ENCODE measurements at regions not wholly inside any gene's neighbourhood (a gene's known extent, or its start where the extent isn't known, plus 50 kb on each side); places are given as distances from the start of the nearest gene placed in this dataset.

- TF ChIP-seq, protein P1, sequence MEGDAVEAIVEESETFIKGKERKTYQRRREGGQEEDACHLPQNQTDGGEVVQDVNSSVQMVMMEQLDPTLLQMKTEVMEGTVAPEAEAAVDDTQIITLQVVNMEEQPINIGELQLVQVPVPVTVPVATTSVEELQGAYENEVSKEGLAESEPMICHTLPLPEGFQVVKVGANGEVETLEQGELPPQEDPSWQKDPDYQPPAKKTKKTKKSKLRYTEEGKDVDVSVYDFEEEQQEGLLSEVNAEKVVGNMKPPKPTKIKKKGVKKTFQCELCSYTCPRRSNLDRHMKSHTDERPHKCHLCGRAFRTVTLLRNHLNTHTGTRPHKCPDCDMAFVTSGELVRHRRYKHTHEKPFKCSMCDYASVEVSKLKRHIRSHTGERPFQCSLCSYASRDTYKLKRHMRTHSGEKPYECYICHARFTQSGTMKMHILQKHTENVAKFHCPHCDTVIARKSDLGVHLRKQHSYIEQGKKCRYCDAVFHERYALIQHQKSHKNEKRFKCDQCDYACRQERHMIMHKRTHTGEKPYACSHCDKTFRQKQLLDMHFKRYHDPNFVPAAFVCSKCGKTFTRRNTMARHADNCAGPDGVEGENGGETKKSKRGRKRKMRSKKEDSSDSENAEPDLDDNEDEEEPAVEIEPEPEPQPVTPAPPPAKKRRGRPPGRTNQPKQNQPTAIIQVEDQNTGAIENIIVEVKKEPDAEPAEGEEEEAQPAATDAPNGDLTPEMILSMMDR (IDR thresholded peaks at IDR 0.05; ENCODE audit: insufficient read depth, low read depth, low read length, missing control alignments) = no peak
- H3K4me3 ChIP-seq (ENCODE audit: low read length) = no peak overlapping the region
- DNase-seq (ENCODE audit: low read depth) = no peak
Measured at GRCh38 chrX:64853424-64853823, 122.8 kb downstream of the ZC4H2 start.

GRCh38 chrX:64850371-64851082, 125.7 kb downstream of the ZC4H2 start:
- no peak for DNase-seq (ENCODE audit: low read depth)
- H3K4me3 ChIP-seq (ENCODE audit: low read length) = no peak overlapping the region
- TF ChIP-seq, protein P1 (IDR thresholded peaks at IDR 0.05; ENCODE audit: insufficient read depth, low read depth, low read length, missing control alignments) = no peak

DNA sequence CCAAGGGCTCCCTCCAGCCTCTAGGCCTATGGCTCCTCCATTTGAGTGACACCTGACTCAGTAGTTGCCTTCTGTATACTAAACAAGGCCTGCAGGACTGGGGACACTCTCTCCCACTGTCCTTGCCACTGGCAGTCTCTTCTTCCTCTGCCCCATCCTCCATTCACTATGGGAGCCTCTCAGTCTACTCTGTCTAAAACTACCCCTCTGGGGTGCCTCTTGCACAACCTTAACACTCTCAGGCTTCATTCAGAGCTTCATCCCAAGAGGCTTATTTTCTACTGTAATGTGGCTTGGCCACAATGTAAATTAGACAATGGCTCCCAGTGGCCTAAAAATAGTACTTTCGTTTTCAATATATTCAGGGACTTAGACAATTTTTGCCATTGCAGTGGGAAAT, 133.0 kb downstream of the ZC4H2 start:
- H3K4me3 ChIP-seq (ENCODE audit: low read length) = no peak overlapping the region
- TF ChIP-seq, protein P1 (IDR thresholded peaks at IDR 0.05; ENCODE audit: insufficient read depth, low read depth, low read length, missing control alignments) = no peak
- DNase-seq (ENCODE audit: low read depth) = no peak

DNA sequence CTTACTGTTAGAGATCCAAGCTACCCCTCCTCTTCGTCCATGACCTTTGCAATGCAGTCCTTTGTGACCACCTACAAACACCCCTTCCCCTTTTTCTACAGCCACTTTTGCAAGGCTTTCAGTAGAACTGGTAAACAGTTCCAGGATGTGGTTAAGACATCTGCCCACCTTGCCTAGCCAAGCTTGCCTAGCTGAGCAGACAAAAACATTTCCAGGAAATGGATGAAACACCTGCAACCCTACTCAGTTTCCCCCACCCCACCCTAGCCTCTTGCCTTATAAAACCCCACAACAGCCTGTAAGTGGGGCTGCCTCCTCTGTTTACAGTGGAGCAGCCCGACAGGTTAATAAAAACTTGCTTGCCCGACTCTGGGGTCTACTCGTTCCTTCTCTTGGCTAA, 133.8 kb downstream of the ZC4H2 start:
- DNase-seq (ENCODE audit: low read depth) = no peak
- H3K4me3 ChIP-seq (ENCODE audit: low read length) = no peak overlapping the region
- TF ChIP-seq, protein P1 (IDR thresholded peaks at IDR 0.05; ENCODE audit: insufficient read depth, low read depth, low read length, missing control alignments) = no peak

DNA sequence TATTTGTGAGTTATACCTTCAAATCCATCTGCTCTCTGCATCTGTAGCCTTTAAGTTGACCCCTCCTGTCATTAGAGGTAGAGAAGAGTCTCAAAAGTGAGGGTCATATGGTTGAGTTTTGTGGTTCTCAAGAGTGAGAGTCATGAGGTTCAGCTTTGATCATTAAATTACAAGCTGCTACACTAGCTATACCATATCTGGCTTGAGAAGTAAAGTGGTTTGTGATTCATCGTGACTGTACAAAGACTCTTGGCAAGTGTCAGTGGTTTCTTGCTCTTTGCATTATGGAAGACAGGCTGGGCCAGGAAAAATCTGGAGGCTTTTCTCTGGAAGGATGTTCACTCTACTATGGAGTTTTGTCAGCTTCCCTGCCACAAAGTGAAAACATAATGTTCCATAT, 170.6 kb downstream of the ZC4H2 start:
- TF ChIP-seq, protein P1 (IDR thresholded peaks at IDR 0.05; ENCODE audit: insufficient read depth, low read depth, low read length, missing control alignments) = no peak
- H3K4me3 ChIP-seq (ENCODE audit: low read length) = no peak overlapping the region
- DNase-seq (ENCODE audit: low read depth) = peak; percentile 3

- H3K4me3 ChIP-seq (ENCODE audit: low read length) = no peak overlapping the region
- TF ChIP-seq, protein P1 (IDR thresholded peaks at IDR 0.05; ENCODE audit: insufficient read depth, low read depth, low read length, missing control alignments) = no peak
- DNase-seq (ENCODE audit: low read depth) = no peak
Measured at GRCh38 chrX:64792598-64793337, 183.5 kb downstream of the ZC4H2 start.

Data from epithelial cell of esophagus (primary cell).